TTC549 (cell line): ENCODE measurements at regions not wholly inside any gene's neighbourhood (a gene's known extent, or its start where the extent isn't known, plus 50 kb on each side); places are given as distances from the start of the nearest gene placed in this dataset.

Experiments used
- FAIRE-seq: peaks from 2 replicates; lab custom pipeline; 2012; peaks lifted over from hg19 to GRCh38; lab: Jason Lieb, UNC

- no peak for FAIRE-seq
Observed at GRCh38 chr7:115883629-115884028, 146.9 kb downstream of the TFEC start.

- no peak for FAIRE-seq
Observed at GRCh38 chr7:115881476-115881875, 149.1 kb downstream of the TFEC start.

GRCh38 chr7:115879171-115879570, 151.4 kb downstream of the TFEC start:
- no peak for FAIRE-seq

- FAIRE-seq, result no peak
Observed at GRCh38 chr7:115869801-115870200, 160.8 kb downstream of the TFEC start.

- FAIRE-seq, result no peak
Observed at GRCh38 chr7:115869190-115869589, 161.4 kb downstream of the TFEC start.

GRCh38 chr7:115868369-115868768, 162.2 kb downstream of the TFEC start:
- no peak for FAIRE-seq

- no peak for FAIRE-seq
Observed at GRCh38 chr7:115864082-115864481, 166.5 kb downstream of the TFEC start.

GRCh38 chr7:115851291-115851690, 179.3 kb downstream of the TFEC start:
- peak; percentile 59 for FAIRE-seq

GRCh38 chr7:115850774-115851173, 179.8 kb downstream of the TFEC start:
- no peak for FAIRE-seq

- no peak for FAIRE-seq
Observed at GRCh38 chr7:115844857-115845256, 185.7 kb downstream of the TFEC start.

GRCh38 chr7:115840702-115841101, 189.9 kb downstream of the TFEC start:
- no peak for FAIRE-seq

GRCh38 chr7:115838829-115839228, 191.7 kb downstream of the TFEC start:
- FAIRE-seq, result no peak

GRCh38 chr7:115831371-115831770, 199.2 kb downstream of the TFEC start:
- no peak for FAIRE-seq

- FAIRE-seq, result no peak
Observed at GRCh38 chr7:115827305-115828045, 203.1 kb downstream of the TFEC start.

GRCh38 chr7:115825456-115826115, 205.0 kb downstream of the TFEC start:
- FAIRE-seq, result no peak

GRCh38 chr7:115822801-115823200, 207.8 kb downstream of the TFEC start:
- no peak for FAIRE-seq

GRCh38 chr7:115822380-115822779, 208.2 kb downstream of the TFEC start:
- FAIRE-seq, result no peak

GRCh38 chr7:115816318-115816974, 214.1 kb downstream of the TFEC start:
- FAIRE-seq, result no peak

- no peak for FAIRE-seq
Observed at GRCh38 chr7:115812794-115813193, 217.8 kb downstream of the TFEC start.

- no peak for FAIRE-seq
Observed at GRCh38 chr7:115805458-115805857, 225.1 kb downstream of the TFEC start.

- no peak for FAIRE-seq
Observed at GRCh38 chr7:115802415-115802814, 228.1 kb downstream of the TFEC start.

- no peak for FAIRE-seq
Observed at GRCh38 chr7:115799430-115799829, 231.1 kb downstream of the TFEC start.

- no peak for FAIRE-seq
Observed at GRCh38 chr7:115793958-115794702, 236.4 kb downstream of the TFEC start.
